Superior temporal gyrus (tissue), 1 donor: ENCODE measurements at regions not wholly inside any gene's neighbourhood (a gene's known extent, or its start where the extent isn't known, plus 50 kb on each side); places are given as distances from the start of the nearest gene placed in this dataset.
"Not testable (repeated sequence)": the region's sequence is repeated elsewhere in the genome, so short reads cannot be mapped to it uniquely, and the experiment has no call there.

ENCODE experiments used
- DNase-seq: peaks from one replicate; pipeline ENCODE4 v3.0.0-alpha.2; 2016; ENCODE audit errors: extremely low spot score

DNA sequence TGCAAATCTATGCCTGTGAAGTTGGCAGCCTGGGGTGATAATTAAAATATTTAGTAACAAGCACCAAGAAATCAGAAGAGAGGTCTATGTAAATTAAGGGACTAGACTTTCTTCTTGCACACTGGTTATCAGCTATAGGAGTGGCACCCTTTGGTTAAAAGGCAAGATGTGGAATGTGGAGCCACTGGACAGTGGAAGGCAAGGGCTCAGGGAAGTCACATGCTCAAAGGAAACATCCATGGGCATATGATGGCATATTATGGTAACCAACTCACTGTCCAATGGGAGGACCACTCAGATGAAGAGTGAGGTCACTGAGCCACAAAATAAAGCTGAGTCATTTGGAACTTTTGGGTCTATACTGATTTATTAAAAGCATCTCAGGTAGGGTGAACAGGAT, 165.6 kb upstream of the PRICKLE2 start:
- no peak for DNase-seq

- no peak for DNase-seq
Measured at GRCh38 chr3:64388886-64389285, 163.6 kb upstream of the PRICKLE2 start.

DNA sequence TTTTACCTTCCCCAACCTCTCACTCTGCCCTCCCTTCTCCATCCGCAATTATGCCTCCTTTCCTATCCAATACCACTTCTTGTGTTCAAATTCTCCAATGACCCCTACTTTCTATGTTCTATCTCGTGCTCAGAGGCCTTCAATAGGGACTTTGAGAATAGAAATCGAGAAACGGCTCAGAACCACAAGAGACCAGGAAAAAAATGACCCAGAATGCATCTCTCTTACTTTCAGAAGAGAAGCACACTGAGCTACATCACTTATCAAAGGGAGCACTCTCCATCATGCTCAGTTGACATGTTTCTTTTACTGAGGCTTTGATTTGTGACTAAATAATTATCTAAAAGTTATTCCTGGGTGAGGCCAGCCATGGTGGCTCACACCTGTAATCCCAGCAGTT, 162.4 kb upstream of the PRICKLE2 start:
- DNase-seq: no peak

DNA sequence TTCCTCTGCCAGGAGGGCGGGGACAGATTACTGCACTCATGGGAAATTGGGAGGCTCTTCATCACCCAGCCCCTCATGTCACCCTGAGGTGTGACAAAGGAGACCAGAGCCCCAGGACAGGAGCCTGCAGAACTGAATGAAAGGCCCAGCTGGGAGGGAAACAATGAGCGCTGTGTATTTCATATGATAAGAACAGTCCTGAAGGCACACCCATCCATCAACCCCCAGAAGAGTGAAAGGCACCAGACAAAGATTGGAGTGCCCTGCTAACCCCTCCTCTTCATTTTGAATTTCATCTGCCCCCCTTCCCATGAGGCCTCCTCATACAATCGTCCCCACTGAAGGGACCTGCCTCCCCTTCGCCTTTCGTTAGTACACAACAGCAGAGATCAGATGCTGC, 160.0 kb upstream of the PRICKLE2 start:
- no peak for DNase-seq

- no peak for DNase-seq
Measured at GRCh38 chr3:64384561-64384960, 159.3 kb upstream of the PRICKLE2 start.

GRCh38 chr3:64382153-64382552, 156.9 kb upstream of the PRICKLE2 start:
- no peak for DNase-seq

DNA sequence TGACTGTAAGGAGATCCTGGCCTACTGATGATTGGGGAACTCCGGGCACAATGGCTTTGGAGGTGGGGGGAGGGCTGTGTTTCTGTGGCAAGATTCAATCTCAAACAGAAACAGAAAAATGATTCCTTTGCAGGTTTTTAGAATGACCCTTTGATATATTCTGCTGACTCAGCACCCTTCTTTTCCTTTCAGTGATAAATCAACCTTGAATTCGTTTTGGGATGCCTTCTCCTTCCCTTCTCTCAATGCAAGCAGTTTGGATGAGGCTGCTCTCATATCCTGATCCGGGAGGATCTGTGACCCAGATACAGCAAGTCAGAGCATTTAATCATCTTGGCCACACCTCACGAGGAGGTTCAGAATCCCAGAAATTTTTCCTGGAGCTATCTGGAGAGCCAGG, 156.1 kb upstream of the PRICKLE2 start:
- DNase-seq: no peak

- DNase-seq: no peak
Measured at GRCh38 chr3:64380546-64380945, 155.3 kb upstream of the PRICKLE2 start.

GRCh38 chr3:64379221-64379620, 154.0 kb upstream of the PRICKLE2 start:
- DNase-seq: peak; percentile 68

DNA sequence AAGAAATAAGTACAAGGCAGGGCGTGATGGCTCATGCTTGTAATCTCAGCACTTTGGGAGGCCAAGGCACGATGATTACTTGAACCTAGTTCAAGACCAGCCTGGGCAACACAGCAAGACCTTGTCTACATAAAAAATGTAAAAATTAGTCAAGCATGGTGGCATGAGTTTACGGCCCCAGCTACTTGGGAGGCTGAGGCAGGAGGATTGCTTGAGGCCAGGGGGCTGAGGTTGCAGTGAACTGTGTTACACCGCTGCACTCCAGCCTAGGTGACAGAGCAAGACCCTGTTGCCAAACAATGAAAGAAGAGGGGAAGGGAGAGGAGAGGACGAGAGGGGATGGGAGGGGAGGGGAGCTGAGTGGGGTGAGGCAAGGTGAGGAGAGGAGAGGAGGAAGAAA, 152.7 kb upstream of the PRICKLE2 start:
- no peak for DNase-seq

- no peak for DNase-seq
Measured at GRCh38 chr3:64375737-64376136, 150.5 kb upstream of the PRICKLE2 start.

DNA sequence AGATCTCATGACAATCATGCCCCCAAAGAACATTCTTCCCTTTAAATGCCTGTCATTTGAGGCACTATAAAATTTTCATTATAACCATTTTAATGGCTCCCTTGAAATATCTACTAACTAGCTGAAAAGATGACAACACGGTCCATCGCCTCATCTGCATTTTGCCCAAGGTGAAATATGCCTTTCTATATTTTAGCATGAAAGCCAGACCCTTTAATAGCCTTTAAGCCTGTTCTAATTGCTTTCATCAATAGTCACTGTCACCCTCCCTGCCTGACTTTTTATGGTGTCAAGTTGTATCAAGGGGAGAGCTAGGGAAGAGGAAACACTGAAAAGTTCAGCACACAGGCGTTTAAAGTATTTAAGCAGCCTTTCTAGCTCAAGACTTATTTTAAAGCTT, 144.1 kb upstream of the PRICKLE2 start:
- no peak for DNase-seq

- DNase-seq: no peak
Measured at GRCh38 chr3:64368257-64369020, 143.2 kb upstream of the PRICKLE2 start.

GRCh38 chr3:64365877-64366276, 140.6 kb upstream of the PRICKLE2 start:
- no peak for DNase-seq

DNA sequence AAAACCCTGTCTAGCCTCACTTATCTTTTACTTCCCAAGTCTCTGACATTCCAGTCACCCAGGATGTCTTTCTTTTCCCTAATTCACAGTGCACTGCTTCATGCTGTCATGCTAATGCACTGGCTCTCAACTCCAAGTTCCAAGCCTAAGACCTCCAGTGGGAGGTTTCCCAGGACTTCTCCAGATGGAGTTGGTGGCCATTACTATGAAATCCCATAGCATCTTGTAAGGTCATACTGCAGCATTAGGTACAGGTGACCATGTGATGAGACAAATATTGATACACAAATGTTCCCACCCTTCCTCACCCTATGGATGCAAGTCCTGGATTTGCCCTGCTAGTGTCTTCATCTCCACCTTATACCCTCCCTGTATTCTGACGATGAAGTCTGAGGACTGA, 138.6 kb upstream of the PRICKLE2 start:
- DNase-seq: no peak

DNA sequence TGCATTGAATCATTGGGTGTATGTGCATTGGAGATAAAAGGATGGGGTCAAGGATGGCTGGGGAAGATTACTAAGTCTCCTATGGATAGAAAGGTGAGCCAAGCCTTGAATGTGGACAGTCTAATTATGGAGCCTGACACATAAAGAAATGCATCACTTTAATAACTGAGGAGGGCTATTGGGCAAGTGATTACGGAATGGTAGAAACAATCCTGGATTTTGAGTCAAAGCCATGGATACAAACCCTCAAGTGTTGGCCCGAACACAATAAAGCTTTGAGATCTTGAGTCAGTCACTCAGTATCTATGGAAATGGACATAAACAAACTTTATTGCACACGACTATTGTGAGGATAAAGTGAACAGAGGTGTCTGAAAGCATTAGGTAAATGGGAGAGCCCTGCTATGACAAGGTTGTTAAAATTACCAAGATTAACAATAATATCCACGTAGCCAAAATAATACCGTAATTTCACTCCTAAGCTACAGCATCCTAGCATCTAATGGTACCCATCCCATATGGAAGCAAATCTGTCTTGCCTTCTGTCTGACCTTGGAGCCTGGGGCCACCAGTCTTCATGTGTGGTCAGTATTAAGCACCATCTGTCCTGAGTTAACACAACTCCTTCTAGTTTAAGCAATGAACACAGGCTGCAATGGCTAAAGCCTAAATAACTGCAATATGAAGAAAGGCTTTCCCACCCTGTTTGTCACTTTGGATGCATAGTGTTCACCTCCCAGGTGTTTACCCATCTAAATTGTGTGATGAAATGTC, 136.9 kb upstream of the PRICKLE2 start:
- DNase-seq: no peak

- not testable (repeated sequence) for DNase-seq
Measured at GRCh38 chr3:64361036-64361435, 135.8 kb upstream of the PRICKLE2 start.

- DNase-seq: no peak
Measured at GRCh38 chr3:64360280-64360679, 135.0 kb upstream of the PRICKLE2 start.

GRCh38 chr3:64359735-64360134, 134.5 kb upstream of the PRICKLE2 start:
- no peak for DNase-seq

DNA sequence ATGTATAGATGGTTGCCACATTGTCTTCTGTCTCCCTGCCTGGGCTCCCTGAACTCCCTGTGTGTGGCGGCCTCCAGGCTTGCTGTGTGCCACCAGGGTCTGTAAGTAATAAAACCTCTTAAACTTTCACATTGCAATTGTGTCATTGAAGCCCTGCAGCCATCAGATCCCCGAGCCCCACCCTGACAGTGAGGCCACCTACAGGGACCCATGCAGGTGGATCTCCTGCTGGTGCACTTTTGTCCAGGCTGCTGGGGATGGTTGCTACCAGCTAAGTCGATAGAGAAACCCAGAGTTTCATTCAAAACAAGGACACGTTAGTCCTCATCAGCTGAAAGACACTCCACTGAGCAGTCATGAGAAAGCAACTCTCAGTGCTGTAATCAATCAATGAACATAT, 133.6 kb upstream of the PRICKLE2 start:
- DNase-seq: no peak

GRCh38 chr3:64358176-64358575, 132.9 kb upstream of the PRICKLE2 start:
- no peak for DNase-seq

GRCh38 chr3:64357481-64357880, 132.2 kb upstream of the PRICKLE2 start:
- DNase-seq: no peak

- no peak for DNase-seq
Measured at GRCh38 chr3:64355401-64355807, 130.1 kb upstream of the PRICKLE2 start.
